HL-60 (cell line): ENCODE measurements at regions not wholly inside any gene's neighbourhood (a gene's known extent, or its start where the extent isn't known, plus 50 kb on each side); places are given as distances from the start of the nearest gene placed in this dataset.

Source experiments
- GABPA ChIP-seq: IDR thresholded peaks from 2 replicates; pipeline ENCODE4 v1.6.1; 2012; ENCODE audit warnings: low read depth
- POLR2AphosphoS5 ChIP-seq: IDR thresholded peaks from 2 replicates; pipeline ENCODE4 v1.6.1; 2012; ENCODE audit warnings: low read depth
- TF ChIP-seq, protein P1 (sequence below): IDR thresholded peaks from one replicate; pipeline ENCODE4 v1.5.1; 2011; ENCODE audit warnings: low read length, control low read depth, inconsistent platforms; ENCODE audit not compliant: insufficient read depth
- TF ChIP-seq, protein P2 (sequence below): IDR thresholded peaks from 2 replicates; pipeline ENCODE4 v1.6.1; 2012; ENCODE audit warnings: low read depth; ENCODE audit not compliant: insufficient replicate concordance

DNA sequence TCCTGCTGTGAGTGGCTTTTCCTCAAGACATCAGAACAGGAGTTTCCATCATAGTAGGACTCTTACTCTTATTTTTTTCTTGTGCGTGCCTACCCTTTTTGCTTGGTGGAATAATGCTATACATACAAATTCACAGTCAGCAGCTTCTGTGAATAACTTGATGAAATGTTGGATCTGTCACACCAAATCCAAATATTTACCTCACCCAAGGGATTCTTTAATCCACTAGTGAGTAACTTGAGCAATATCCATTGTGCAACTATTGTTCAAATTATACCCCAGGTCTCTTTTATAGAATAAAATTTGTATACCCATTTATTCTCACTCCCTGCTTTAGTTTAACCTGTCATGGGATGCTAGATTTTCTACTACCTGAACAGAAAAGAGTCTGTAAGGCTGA is 1078.3 kb upstream of the EDIL3 start:
- TF ChIP-seq, protein P1, sequence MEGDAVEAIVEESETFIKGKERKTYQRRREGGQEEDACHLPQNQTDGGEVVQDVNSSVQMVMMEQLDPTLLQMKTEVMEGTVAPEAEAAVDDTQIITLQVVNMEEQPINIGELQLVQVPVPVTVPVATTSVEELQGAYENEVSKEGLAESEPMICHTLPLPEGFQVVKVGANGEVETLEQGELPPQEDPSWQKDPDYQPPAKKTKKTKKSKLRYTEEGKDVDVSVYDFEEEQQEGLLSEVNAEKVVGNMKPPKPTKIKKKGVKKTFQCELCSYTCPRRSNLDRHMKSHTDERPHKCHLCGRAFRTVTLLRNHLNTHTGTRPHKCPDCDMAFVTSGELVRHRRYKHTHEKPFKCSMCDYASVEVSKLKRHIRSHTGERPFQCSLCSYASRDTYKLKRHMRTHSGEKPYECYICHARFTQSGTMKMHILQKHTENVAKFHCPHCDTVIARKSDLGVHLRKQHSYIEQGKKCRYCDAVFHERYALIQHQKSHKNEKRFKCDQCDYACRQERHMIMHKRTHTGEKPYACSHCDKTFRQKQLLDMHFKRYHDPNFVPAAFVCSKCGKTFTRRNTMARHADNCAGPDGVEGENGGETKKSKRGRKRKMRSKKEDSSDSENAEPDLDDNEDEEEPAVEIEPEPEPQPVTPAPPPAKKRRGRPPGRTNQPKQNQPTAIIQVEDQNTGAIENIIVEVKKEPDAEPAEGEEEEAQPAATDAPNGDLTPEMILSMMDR, result no peak
- TF ChIP-seq POLR2AphosphoS5 (no peak), GABPA (no peak)
- TF ChIP-seq, protein P2, sequence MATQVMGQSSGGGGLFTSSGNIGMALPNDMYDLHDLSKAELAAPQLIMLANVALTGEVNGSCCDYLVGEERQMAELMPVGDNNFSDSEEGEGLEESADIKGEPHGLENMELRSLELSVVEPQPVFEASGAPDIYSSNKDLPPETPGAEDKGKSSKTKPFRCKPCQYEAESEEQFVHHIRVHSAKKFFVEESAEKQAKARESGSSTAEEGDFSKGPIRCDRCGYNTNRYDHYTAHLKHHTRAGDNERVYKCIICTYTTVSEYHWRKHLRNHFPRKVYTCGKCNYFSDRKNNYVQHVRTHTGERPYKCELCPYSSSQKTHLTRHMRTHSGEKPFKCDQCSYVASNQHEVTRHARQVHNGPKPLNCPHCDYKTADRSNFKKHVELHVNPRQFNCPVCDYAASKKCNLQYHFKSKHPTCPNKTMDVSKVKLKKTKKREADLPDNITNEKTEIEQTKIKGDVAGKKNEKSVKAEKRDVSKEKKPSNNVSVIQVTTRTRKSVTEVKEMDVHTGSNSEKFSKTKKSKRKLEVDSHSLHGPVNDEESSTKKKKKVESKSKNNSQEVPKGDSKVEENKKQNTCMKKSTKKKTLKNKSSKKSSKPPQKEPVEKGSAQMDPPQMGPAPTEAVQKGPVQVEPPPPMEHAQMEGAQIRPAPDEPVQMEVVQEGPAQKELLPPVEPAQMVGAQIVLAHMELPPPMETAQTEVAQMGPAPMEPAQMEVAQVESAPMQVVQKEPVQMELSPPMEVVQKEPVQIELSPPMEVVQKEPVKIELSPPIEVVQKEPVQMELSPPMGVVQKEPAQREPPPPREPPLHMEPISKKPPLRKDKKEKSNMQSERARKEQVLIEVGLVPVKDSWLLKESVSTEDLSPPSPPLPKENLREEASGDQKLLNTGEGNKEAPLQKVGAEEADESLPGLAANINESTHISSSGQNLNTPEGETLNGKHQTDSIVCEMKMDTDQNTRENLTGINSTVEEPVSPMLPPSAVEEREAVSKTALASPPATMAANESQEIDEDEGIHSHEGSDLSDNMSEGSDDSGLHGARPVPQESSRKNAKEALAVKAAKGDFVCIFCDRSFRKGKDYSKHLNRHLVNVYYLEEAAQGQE, result no peak
